ENCODE measurements at regions not wholly inside any gene's neighbourhood (a gene's known extent, or its start where the extent isn't known, plus 50 kb on each side); places are given as distances from the start of the nearest gene placed in this dataset.

GRCh38 chr7:113408999-113409398 lies 290.6 kb upstream of the SMIM30 start:
- dilution Hi-C loops (cut with HindIII; ENCODE audit: low sequenced_read_pairs, unreplicated experiment) (no loop called here), intact Hi-C loops (cut with micrococcal nuclease) (no loop called here)

More at GRCh38 chr7:113408999-113409398, 290.6 kb upstream of the SMIM30 start:
- Histone ChIP-seq H3K23ac (ENCODE audit: low read depth, low read length) (no peak overlapping the region), H4K20me1 (ENCODE audit: insufficient read depth, low read length) (no peaks in the 10 kb centered on the region), H3K9me3 (ENCODE audit: control insufficient read depth, insufficient read depth, low read length) (no peaks in the 10 kb centered on the region), H3K4me2 (ENCODE audit: low read depth, low read length) (no peak overlapping the region), H3K4me1 (ENCODE audit: control insufficient read depth, insufficient read depth, low read length) (no peaks in the 10 kb centered on the region), H2BK15ac (ENCODE audit: low read depth, low read length) (no peak overlapping the region), H3K79me1 (ENCODE audit: low read depth in 1 of 2, low read length in 2 of 2) (no peaks in the 10 kb centered on the region), H3K18ac (ENCODE audit: low read depth, low read length) (no peak overlapping the region), H3K36me3 (ENCODE audit: control insufficient read depth, insufficient read depth, low read length) (no peaks in the 10 kb centered on the region), H4K5ac (ENCODE audit: low read depth, low read length) (no peak overlapping the region), H2AK5ac (ENCODE audit: low read depth, low read length) (no peak overlapping the region), H3K9me1 (ENCODE audit: insufficient read depth, low read length) (no peaks in the 10 kb centered on the region), H3K27ac (ENCODE audit: insufficient read depth, low read length) (no peak overlapping the region), H2BK120ac (ENCODE audit: low read depth, low read length) (no peak overlapping the region), H2AFZ (replicated peaks; ENCODE audit: low read length, poor library complexity) (no peak overlapping the region), H3K14ac (replicated peaks; ENCODE audit: low read depth, low read length) (no peak overlapping the region), H3K27me3 (ENCODE audit: control insufficient read depth, insufficient read depth, low read length) (no peaks in the 10 kb centered on the region), H2AK9ac (replicated peaks; ENCODE audit: low read depth, low read length, poor library complexity) (no peak overlapping the region), H2BK5ac (ENCODE audit: low read depth, low read length, poor library complexity, severe bottlenecking) (no peak overlapping the region), H4K8ac (ENCODE audit: low read depth in 2 of 2, low read length in 2 of 2) (no peak overlapping the region), H3K9ac (ENCODE audit: low read depth, low read length) (no peak overlapping the region), H2BK20ac (ENCODE audit: low read depth, low read length) (no peak overlapping the region), H3K4ac (ENCODE audit: low read depth, low read length) (no peak overlapping the region), H4K91ac (ENCODE audit: insufficient read depth, low read depth, low read length) (no peak overlapping the region), H3K4me3 (ENCODE audit: insufficient read depth, low read depth, low read length) (no peak overlapping the region), H3K56ac (ENCODE audit: extremely low read depth, insufficient read depth, low read length) (no peak overlapping the region)
- in situ Hi-C loops (cut with MboI; ENCODE audit: low sequenced_read_pairs): loop anchor here (25.0 kb wide), 1 partner anchor 872 kb away; no protein-coding TSS in a partner anchor
- no TSS peak for BruUV-seq (replicated peaks)
- DNase-seq: no peak
- WGBS, 2 experiments (ENCODE audit: extremely low coverage in 2 of 2, insufficient read length in 1 of 2): no CpG with 5 or more reads among the region's 1 CpG
- CTCF ChIA-PET: no interaction called here
- TF ChIP-seq FOS (IDR thresholded peaks at IDR 0.05; ENCODE audit: low read depth, low read length) (no peak), RCOR1 (IDR thresholded peaks at IDR 0.05; ENCODE audit: insufficient replicate concordance, low read length) (no peak), CHD1 (IDR thresholded peaks at IDR 0.05; ENCODE audit: low read depth, low read length) (no peak), RAD21 (IDR thresholded peaks at IDR 0.05; ENCODE audit: low read length) (no peak), MAFK (IDR thresholded peaks at IDR 0.05; ENCODE audit: low read depth, low read length) (no peak), BHLHE40 (IDR thresholded peaks at IDR 0.05; ENCODE audit: low read depth, low read length) (no peak), MAZ (IDR thresholded peaks at IDR 0.05; ENCODE audit: borderline replicate concordance, low read depth, low read length) (no peak), SMC3 (IDR thresholded peaks at IDR 0.05; ENCODE audit: low read depth, low read length) (no peak)
- TF ChIP-seq, protein P1, sequence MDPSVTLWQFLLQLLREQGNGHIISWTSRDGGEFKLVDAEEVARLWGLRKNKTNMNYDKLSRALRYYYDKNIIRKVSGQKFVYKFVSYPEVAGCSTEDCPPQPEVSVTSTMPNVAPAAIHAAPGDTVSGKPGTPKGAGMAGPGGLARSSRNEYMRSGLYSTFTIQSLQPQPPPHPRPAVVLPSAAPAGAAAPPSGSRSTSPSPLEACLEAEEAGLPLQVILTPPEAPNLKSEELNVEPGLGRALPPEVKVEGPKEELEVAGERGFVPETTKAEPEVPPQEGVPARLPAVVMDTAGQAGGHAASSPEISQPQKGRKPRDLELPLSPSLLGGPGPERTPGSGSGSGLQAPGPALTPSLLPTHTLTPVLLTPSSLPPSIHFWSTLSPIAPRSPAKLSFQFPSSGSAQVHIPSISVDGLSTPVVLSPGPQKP (IDR thresholded peaks at IDR 0.05; ENCODE audit: borderline replicate concordance, low read depth, low read length): no peak
- ATAC-seq (ENCODE audit: low read depth): no peak
- POLR2A ChIA-PET (ENCODE audit: unreplicated experiment): no interaction called here

Data from IMR-90 (cell line).